HG03108 (cell line): ENCODE measurements at regions not wholly inside any gene's neighbourhood (a gene's known extent, or its start where the extent isn't known, plus 50 kb on each side); places are given as distances from the start of the nearest gene placed in this dataset.
"Not testable (repeated sequence)": the region's sequence is repeated elsewhere in the genome, so short reads cannot be mapped to it uniquely, and the experiment has no call there.

Experiments
- ATAC-seq: cut with Tn5 transposase; IDR thresholded peaks from one replicate; pipeline ENCODE4 v1.9.1; 2021; ENCODE audit warnings: moderate library complexity; ENCODE audit not compliant: unreplicated experiment

DNA sequence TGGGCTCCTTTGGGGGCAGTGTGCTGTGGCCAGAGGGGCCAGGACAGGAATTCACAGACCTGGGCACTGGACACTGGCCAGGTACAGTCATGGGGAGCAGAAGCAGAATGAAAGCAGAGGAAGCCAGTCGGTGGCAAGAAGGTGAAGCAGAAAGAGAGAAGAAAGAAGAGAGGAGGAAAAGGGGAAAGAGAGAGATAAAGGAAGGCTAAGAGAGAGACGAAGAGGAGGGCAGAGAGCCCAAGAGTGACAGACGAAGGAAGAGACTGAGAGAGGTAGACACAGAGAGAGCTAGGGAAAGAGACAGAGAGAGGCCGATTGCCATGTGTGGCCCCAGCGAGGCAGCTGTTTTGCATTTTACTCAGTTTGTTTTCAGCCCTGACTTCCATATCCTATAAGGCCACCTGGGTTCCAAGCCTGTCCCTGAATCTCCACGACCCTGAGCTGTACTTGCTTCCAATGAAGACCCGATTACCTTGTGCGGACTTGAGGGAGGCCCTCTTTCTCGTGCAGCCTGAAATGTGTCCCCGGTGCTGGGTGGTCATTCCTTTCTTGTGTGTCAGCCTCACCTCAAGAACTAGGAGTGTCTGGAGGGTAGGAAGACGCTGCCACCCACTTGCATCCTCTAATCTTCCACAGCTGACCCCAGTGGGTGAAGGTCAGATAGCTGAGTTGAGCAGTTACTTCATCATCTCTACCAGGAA, 73.9 kb downstream of the LSM3 start:
- no peak for ATAC-seq

DNA sequence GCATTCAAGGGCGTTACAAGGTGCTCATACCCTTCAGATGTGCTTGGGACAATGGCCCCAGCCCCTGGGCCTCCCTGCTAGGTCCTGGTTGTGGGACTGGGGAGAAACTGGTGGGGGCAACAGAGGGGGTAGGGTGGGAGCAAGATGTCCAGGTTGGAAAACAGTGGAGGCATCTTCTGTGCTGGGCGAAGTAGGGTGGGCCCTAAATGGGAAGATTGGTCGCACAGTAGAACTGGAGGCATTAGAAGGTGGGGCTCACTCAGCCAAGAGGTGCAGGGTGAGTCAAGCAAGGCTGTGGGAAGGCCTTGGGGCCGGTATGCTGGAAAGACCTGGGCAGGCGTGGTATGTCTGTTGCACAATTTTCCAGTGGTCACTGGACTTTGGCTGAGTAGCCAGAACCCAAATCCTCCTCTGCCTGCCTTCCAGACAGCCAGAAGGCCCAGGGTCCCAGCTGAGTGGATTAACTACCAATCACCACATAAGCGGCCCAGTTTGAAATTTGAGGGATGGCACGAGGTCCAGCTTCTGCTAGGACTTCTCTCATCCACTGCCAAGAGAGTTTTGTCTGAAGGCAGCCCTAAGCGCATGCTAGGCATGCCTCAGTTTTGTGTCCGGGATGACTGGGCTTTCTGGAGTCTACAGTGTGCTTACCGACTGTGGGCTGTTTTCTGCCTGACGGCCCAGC, 74.5 kb downstream of the LSM3 start:
- ATAC-seq: no peak

DNA sequence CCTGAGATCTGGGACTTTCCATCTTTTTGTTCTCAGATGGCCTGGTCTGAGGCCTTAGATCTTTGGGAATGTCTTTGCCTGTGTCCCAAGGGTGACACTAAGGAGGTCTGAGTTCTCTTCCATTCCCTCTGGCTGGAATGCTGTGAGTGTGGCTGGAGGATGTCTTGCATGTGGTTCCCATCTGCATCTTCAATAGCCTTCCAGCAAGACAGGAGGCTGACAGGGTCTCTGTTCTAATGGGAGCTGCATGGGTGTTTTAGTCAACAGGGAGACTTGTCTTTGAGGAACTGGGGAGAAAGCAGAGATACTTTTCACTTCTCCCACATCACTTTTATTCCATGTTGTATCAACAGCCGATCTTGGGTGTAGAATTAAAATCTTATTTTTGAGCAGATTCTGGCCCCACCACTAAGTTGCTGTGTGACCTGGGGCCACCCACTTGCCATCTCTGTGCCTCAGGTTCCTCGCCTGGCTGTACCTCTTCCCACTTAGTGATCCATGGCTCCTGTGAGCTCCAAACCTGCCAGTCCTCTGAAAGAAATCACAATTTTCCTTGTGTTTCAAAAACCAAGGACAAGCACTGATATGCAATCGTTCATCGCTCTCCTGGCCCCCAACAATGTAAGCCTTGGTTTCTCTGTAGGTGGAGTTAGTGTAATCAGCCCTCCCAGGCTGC, 75.2 kb downstream of the LSM3 start:
- ATAC-seq: no peak

DNA sequence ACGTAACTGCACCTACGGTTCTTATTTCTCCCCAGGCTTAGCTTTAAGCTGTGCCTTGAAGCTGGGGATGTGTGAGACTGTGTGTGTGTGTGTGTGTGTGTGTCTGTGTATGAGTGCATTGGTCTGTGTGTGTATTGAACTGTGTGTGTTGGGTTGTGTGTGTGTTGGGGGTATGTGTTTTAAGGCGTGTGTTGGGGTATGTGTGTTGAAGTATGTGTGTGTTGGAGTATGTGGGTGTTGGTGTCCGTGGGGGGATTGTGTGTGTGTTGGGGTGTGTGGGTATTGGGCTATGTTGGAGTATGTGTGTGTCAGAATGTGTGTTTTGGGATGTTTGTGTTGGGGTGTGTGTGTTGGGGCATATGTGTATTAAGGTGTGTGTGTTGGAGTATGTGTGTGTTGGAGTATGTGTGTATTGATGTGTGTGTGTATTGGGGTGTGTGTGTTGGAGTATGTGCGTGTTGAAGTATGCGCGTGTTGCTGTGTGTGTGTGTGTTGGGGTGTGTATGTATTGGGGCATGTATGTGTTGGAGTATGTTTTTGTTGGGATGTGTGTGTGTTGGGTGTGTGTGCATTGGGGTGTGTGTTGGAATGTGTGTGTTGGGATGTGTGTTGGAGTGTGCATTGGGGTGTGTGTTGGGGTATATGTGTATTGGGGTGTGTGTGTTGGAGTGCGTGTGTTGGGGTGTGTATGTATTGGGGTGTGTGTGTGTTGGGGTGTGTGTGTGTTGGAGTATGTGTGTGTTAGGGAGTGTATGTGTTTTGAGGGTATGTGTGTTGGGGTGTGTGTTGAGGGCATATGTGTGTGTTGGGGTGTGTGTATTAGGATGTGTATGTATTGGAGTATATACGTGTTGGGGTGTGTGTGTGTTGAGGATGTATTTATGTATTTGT, 76.4 kb downstream of the LSM3 start:
- ATAC-seq: no peak

DNA sequence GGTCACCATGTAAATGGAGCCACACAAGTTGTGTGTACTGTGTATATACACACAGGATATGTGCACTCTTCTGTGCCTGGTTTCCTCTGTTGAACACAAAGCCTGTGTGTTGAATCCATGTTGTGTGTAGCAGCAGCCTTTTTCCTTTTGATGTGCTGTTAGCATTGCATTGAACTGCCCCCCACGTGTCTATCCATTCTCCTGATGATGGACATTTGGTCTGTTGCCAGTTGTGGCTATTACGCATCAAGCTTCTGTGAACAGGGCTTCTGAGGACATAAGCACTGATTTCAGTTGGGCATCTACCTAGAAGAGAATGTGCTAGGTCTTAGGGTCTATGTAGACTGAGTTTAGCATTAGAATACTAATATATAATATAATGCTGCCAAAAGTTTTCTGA, 77.4 kb downstream of the LSM3 start:
- no peak for ATAC-seq

DNA sequence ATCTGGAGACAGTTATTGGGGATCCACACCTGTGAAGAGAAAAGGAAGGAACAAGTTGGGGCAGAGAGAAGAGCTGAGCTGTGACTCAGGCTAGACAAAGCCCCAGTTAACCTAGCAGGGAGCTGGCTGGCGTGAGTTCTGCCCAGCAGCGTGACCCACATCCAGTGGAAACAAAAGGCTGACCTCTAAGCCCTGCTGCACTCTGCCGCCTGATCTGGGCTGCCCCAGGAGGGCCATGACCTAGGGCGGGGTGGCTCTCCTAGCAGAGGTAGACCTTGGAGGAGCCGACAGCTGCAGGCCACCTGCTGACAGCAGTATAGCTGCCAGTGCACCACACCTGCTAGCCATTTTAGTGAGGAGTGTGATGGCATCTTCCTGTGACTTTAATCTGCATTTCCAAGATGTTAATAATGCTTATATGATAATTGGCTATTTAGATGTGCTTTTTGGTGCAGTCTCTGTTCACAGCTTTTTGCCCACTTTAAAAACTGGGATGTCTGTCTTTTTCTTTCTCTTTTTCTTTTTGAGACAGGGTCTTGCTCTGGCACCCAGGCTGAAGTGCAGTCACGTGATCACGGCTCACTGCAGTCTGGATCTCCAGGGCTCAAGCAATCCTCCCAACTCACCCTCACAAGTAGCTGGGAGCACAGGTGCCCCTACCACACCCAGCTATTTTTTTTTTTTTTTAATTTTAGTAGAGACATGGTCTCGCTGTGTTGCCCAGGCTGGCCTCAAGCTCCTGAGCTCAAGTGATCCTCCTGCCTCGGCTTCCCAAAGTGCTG, 78.1 kb downstream of the LSM3 start:
- ATAC-seq: no peak

DNA sequence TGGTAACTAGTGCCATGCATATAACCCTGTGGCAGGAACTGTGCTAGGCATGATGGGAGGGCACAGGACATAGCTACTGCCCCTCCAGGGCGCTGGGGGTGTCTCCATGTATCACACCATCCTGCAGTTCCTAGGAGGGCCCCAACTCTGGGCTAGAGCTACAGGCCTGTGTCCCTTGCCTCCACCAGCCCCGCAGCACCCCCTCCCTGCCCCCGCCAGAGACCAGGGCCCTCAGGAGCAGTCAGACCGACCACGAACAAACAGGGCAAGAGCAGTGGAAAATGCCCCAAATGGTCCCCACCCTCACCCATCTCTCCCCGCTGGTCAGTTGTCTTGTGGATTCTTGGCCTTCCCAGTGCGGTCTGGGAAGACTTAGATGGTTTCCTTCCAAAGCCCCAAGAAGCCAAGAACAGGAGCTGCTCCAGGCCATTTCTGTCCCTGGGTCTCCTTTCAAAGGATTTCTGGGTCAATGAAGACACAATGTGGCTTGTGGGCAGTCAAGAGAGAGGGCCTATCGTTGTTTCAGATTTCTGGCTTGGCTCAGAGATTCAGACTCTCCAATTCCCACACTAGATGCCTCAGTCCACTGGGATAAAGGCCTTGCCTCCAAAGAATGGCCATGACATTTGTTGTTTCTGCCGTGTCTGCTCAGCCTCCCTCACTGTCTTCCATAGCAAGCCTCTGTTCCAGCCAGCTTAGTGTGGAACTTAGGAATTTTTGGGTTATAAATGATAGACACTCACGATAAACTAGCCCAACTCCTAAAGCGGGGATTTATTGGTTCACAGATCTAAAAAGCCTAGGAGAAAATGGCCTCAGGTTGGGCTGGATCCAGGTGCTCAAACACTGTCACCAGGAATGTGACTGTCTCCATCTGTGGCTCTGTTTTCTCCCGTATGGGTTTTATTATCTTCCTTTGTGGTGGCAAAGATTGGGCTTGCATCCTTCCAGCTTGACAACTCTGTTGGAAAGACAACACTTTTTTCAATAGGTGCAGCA, 80.6 kb downstream of the LSM3 start:
- no peak for ATAC-seq

DNA sequence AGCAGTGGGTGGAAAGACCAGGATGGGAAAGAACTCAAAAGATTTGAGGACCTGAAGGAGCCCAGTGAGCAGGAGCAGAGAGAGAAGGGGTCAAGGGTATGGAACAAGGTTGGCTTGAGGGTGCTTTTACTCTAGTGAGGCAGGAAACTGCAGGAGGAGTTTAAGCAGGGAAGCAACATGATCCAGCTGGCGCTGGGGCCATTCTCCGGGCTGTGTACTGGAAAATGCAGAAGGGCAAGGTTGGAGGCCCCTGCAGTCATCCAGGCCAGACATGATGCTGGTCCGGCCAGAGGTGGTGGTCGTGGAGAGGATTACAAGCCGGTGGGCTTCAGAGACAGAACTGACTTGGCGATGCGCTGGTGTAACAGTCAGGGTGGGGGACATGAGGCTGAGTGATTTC, 81.8 kb downstream of the LSM3 start:
- ATAC-seq: no peak

DNA sequence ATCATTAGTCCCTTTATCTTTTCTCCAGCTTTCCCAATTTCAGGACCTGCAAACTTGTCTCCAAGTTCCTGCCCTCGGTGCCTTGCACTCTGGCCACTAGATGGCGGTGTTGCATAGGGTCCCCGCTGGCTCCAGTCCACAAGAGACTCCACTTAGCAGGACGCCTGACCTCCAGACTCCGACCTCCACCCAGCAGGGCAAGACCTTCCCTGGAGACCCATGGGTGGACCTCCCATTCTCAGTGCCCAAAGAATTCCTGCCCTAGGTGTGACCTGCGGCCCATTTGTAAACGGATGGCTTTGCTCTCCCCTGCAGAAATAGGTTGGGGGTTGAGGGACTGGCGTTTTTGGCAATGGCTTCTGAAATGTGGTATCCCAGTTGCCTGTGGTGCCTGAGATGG, 82.6 kb downstream of the LSM3 start:
- no peak for ATAC-seq

DNA sequence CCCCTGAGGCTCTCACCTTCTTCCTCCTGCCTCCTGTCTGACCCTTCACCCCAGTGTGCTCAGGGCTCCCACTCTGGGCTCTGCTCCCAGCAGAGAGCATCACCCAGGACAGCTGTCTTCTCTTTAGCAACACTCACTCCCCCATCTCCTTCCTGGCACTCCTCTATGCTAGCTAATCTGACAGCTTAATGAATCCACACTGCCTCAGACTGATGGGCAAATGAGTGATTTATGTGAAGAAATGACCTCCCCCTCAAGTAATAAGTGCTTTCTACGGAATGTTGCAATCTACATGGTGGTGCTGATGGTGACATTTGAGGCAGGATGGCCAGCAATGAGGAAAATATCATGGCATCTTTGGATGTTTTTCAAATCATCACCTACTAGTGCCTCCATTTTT, 83.6 kb downstream of the LSM3 start:
- no peak for ATAC-seq

DNA sequence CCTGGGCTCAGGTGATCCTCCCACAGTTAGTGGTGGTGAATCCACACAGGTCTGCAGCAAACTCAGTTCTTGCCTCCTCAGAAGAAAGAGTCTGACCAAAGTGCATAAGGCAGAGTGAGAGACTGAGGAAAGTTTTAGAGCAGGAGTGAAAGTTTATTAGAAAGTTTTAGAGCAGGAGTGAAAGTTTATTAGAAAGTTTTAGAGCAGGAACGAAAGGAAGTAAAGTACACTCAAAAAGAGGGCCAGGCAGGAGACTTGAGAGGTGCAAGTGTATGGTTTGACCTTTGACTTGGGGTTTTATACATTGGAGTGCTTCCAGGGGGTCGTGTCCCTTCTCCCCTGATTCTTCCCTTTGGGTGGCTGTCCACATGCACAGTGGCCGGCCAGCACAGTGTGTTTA, 84.2 kb downstream of the LSM3 start:
- ATAC-seq: no peak

DNA sequence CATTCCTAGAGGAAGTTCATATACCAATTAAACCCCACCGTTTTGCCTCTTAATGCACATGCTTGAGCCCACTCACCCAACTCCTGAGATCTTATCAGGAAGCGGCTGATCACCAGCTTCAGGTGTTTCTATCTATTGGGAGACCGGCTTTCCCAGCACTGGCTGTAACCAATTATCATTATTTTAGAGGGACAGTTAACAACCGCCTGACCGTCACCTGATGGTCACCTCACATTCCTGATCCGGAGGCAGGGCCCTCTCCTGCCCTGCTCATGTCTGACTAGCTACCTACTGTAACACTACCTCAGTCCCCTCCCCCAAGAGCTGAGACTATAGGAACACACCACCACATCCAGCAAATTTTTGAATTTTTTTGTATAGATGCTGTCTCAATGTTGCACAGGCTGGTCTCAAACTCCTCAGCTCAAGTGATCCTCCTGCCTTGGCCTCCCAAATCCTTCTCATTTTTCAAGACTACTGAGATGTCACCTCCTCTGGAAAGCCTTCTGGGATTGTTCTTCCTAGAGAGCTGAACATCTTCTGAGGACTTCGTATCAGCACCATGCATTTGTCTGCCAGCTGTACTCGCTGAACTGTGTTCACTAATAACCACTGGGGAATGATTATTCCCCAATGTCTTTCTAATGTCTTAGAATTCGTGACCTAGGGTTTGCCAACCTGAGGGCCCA, 84.8 kb downstream of the LSM3 start:
- no peak for ATAC-seq

DNA sequence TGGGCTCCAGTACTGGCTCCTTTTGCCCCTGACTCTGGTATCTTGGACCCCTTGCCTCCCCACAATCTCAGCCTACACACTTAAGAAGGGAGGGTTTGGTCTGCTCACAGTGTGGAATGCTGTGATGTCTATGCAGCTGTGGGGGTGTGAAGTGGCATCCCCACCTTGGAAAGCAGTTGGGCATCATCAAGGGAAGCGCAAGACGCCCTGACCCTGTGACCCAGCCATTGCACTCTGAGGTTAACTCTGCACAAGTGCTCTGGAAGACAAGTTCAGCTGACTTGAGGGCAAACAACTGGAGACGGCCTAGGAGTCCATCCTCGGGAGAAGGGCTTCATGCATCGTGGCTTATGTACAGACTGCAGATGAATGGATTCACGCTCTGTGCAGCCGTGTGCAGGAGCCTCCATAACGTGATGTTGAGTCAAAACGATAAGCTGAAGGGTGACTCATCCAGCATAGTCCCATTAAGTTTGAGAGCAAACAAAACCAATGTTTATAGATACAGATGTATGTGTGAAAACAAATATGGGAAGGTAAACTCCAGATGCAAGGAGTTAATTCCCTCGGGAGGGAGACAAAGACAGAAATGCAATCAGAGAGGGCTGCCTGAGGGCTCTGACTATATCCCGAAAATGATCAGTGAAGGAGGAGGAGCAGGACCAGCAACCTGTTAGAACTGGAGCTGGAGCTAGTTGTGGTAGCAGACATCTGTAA, 86.8 kb downstream of the LSM3 start:
- ATAC-seq: no peak

DNA sequence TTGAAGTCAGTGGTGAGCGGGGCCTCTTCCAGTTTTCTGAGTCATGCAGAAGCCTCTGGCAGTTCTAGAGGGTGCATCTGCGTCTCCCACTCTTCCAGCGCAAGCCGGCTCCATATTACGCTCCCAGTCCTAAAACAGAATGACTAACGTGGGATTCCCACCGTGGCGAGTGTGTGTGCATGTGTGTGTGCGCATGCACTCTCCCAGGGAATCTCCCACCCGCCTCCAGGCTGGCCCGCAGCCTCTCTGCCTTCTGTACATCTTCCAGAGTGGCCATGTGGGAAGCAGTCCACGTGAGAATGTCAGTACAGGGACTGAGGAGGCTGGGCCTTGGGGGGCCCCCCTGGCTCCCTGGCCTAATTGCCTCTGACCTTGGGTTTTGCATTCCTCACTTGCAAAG, 87.7 kb downstream of the LSM3 start:
- no peak for ATAC-seq

DNA sequence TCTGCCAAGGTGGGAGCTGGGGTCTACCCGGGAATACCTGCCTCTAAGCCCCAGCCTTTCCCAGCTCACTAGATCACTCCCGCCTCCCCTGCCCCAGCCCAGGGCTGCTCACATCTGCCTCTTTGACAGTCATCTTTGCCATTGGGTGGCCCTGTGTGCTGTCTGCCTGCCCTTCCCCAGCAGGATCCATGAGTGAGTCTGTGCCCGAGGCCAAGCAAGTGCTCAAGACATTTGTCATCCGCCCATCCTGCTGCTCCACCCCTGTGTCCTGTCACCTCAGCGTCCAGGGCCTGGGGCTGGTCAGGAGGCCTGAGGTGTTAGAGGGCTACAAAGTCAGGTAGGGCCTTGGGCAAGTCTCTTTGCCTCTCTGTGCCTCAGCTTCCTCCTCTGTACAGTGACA, 89.4 kb downstream of the LSM3 start:
- ATAC-seq: no peak

DNA sequence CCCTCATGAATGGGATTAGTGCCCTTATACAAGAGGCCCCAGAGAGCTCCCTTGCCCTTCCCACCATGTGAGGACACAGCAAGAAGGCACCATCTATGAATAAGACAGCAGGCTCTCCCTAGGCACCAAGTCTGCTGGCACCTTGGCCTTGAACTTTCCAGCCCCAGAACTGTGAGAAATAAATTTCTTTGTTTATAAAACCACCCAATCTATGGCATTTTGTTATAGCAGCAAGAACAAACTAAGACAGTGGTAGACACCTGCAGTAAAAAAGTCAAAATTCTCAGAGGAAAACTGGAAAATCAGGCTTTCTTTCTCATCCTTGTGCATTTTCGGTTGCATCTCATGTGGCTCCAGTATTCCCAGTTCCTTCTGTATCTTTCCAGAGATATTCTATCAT, 90.3 kb downstream of the LSM3 start:
- ATAC-seq: no peak

DNA sequence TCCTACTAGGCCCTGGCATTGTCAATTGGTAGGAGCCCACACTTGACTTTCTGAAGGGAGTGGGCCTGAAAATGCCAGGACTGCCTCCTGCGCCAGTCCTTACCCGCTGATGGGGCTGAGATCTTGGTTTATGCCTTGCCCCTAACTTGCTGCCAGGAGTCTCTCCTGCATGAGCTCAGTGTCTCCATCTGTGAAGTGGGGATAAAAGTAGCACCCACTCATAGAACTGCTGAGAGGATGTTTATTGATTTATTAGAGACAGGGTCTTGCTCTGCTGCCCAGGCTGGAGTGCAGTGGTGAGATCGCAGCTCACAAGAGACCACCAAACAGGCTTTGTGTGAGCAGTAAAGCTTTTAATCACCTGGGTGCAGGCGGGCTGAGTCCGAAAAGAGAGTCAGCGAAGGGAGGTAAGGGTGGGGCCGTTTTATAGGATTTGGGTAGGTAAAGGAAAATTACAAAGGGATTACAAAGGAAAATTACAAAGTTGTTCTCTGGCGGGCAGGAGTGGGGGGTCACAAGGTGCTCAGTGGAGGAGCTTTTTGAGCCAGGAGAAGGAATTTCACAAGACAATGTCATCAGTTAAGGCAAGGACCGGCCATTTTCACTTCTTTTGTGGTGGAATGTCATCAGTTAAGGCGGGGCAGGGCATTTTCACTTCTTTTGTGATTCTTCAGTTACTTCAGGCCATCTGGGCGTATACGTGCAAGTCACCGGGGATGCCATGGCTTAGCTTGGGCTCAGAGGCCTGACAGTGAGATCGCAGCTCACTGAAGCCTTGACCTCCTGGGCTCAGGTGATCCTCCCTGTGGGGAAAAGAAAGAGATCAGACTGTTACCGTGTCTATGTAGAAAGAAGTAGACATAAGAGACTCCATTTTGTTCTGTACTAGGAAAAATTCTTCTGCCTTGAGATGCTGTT, 93.7 kb downstream of the LSM3 start:
- not testable (repeated sequence) for ATAC-seq
